WTC11 (cell line): ENCODE measurements at regions not wholly inside any gene's neighbourhood (a gene's known extent, or its start where the extent isn't known, plus 50 kb on each side); places are given as distances from the start of the nearest gene placed in this dataset.

ENCODE experiments used
- CREM ChIP-seq: sonication (generic); formaldehyde crosslinking; IDR thresholded peaks from 2 replicates; pipeline ENCODE4 v1.8.1; 2022; ENCODE audit warnings: mild to moderate bottlenecking, missing genetic modification reagents, moderate library complexity
- CTCF ChIP-seq: fragments of 200-600 bp; IDR thresholded peaks from 2 replicates; pipeline ENCODE4 v1.8.0; 2022; ENCODE audit warnings: antibody characterized with exemption
- FOXP1 ChIP-seq: sonication (generic); formaldehyde crosslinking; IDR thresholded peaks from 2 replicates; pipeline ENCODE4 v1.8.0; 2022; ENCODE audit warnings: missing genetic modification reagents, mild to moderate bottlenecking, moderate library complexity, borderline replicate concordance
- GABPB1 ChIP-seq: sonication (generic); formaldehyde crosslinking; IDR thresholded peaks from 2 replicates; pipeline ENCODE4 v1.8.1; 2023; ENCODE audit warnings: mild to moderate bottlenecking, missing genetic modification reagents
- MAX ChIP-seq: sonication (generic); formaldehyde crosslinking; IDR thresholded peaks from 2 replicates; pipeline ENCODE4 v1.8.0; 2022; ENCODE audit warnings: mild to moderate bottlenecking, missing genetic modification reagents
- NFYB ChIP-seq: sonication (generic); formaldehyde crosslinking; conservative IDR thresholded peaks from 2 replicates; pipeline ENCODE4 v1.8.0; 2022; ENCODE audit warnings: low read depth, missing genetic modification reagents
- TEAD1 ChIP-seq: sonication (generic); formaldehyde crosslinking; IDR thresholded peaks from 2 replicates; pipeline ENCODE4 v1.8.0; 2022; ENCODE audit warnings: mild to moderate bottlenecking, missing genetic modification reagents
- USF2 ChIP-seq: sonication (generic); formaldehyde crosslinking; IDR thresholded peaks from 2 replicates; pipeline ENCODE4 v1.8.1; 2023; ENCODE audit warnings: mild to moderate bottlenecking, missing genetic modification reagents, moderate library complexity

- TF ChIP-seq CTCF, result no peak
- no peak for TF ChIP-seq NFYB (CRISPR knock-in tag)
- no peak for TF ChIP-seq GABPB1 (CRISPR knock-in tag)
- no peak for TF ChIP-seq TEAD1 (CRISPR knock-in tag)
- TF ChIP-seq USF2 (CRISPR knock-in tag), result no peak
- no peak for TF ChIP-seq MAX (CRISPR knock-in tag)
- TF ChIP-seq CREM, result no peak
- no peak for TF ChIP-seq FOXP1 (CRISPR knock-in tag)
These were observed 94.5 kb upstream of the MARCKS start for GRCh38 chr6:113762641-113763040.
